GM12878 (cell line): ENCODE measurements at regions not wholly inside any gene's neighbourhood (a gene's known extent, or its start where the extent isn't known, plus 50 kb on each side); places are given as distances from the start of the nearest gene placed in this dataset.

ENCODE experiments used
- ATAC-seq: fragments of 200-7000 bp; cut with Tn5 transposase; 3 replicates; pipeline ENCODE4 v1.9.1; 2020; ENCODE audit warnings: mild to moderate bottlenecking, moderate library complexity
- BruUV-seq: library from RNA; stranded (reverse); fragments of 400-500 nt; replicated peaks from 2 replicates; lab custom pipeline; 2021; lab: Mats Ljungman, UMichigan
- CTCF ChIA-PET: fragments of 300-600 bp; sonication (Branson Sonifier 250); formaldehyde crosslinking; extraction: SDS; loops from one replicate; lab custom pipeline; 2021; ENCODE audit warnings: inconsistent platforms; lab: Yijun Ruan, JAX
- POLR2A ChIA-PET: fragments of 350-600 bp; formaldehyde crosslinking; extraction: SDS; loops from one replicate; lab custom pipeline; 2021; ENCODE audit warnings: inconsistent platforms; lab: Charles Lee
- RAD21 ChIA-PET: fragments of 300-600 bp; sonication (Branson Sonifier 250); formaldehyde crosslinking; loops from one replicate; lab custom pipeline; 2023; ENCODE audit warnings: antibody characterized with exemption; ENCODE audit not compliant: unreplicated experiment; lab: Charles Lee
- SMC1A ChIA-PET: fragments of 300-600 bp; sonication (Branson Sonifier 250); formaldehyde crosslinking; loops from one replicate; lab custom pipeline; 2023; ENCODE audit not compliant: unreplicated experiment, uncharacterized antibody; lab: Charles Lee
- DNase-seq: peaks from one replicate; pipeline ENCODE4 v3.0.0-alpha.2; 2011; ENCODE audit warnings: low read depth, low spot score
- FAIRE-seq: peaks from 3 replicates; lab custom pipeline; 2011; peaks lifted over from hg19 to GRCh38; lab: Jason Lieb, UNC
- H2AFZ ChIP-seq: 2 replicates; pipeline ENCODE4 v1.6.0; 2011; ENCODE audit warnings: low read depth, low read length, control low read depth; ENCODE audit not compliant: control insufficient read depth
- H3K27ac ChIP-seq: 2 replicates; pipeline ENCODE4 v1.5.1; 2011; ENCODE audit warnings: control low read depth; ENCODE audit not compliant: control insufficient read depth, insufficient read depth
- H3K27me3 ChIP-seq, 2 experiments: replicated peaks in 1 of 2; 2 replicates each; pipeline versions ENCODE4 v1.6.0 to v1.6.1; 2011; ENCODE audit warnings: low read length in 1 of 2; ENCODE audit not compliant: control insufficient read depth in 2 of 2, insufficient read depth in 2 of 2
- H3K36me3 ChIP-seq, 2 experiments: 2 replicates each; pipeline ENCODE4 v1.5.1; 2011; ENCODE audit warnings: low read length in 1 of 2; ENCODE audit not compliant: control insufficient read depth in 2 of 2, insufficient read depth in 2 of 2
- H3K4me1 ChIP-seq: 2 replicates; pipeline ENCODE4 v1.6.1; 2011; ENCODE audit warnings: mild to moderate bottlenecking, low read length, moderate library complexity, mixed read lengths; ENCODE audit not compliant: control insufficient read depth, insufficient read depth
- H3K4me2 ChIP-seq: 2 replicates; pipeline ENCODE4 v1.6.0; 2011; ENCODE audit warnings: control low read depth; ENCODE audit not compliant: control insufficient read depth, insufficient read depth
- H3K4me3 ChIP-seq: fragments of 200-600 bp; sonication (generic); 2 replicates; pipeline ENCODE4 v1.5.1; 2016
- H3K79me2 ChIP-seq: 2 replicates; pipeline ENCODE4 v1.6.0; 2011; ENCODE audit warnings: low read length; ENCODE audit not compliant: control insufficient read depth, insufficient read depth
- H3K9ac ChIP-seq: 2 replicates; pipeline ENCODE4 v1.8.0; 2011; ENCODE audit warnings: low read length, control low read depth, mixed read lengths; ENCODE audit not compliant: control insufficient read depth, insufficient read depth
- H3K9me3 ChIP-seq: replicated peaks from 3 replicates; pipeline ENCODE4 v1.5.1; 2011; ENCODE audit warnings: mild to moderate bottlenecking, low read length; ENCODE audit not compliant: control insufficient read depth, insufficient read depth
- H4K20me1 ChIP-seq: 2 replicates; pipeline ENCODE4 v1.6.0; 2011; ENCODE audit not compliant: control insufficient read depth, insufficient read depth
- CREB1 ChIP-seq: IDR thresholded peaks from 2 replicates; pipeline ENCODE4 v1.6.1; 2012; ENCODE audit warnings: low read depth, mild to moderate bottlenecking, inconsistent platforms
- DPF2 ChIP-seq: fragments of 450-650 bp; IDR thresholded peaks from 2 replicates; pipeline ENCODE4 v1.6.1; 2017; ENCODE audit warnings: mild to moderate bottlenecking
- NR2C2 ChIP-seq: IDR thresholded peaks from 2 replicates; pipeline ENCODE4 v1.6.1; 2011; ENCODE audit warnings: borderline replicate concordance, low read depth; ENCODE audit not compliant: control insufficient read depth, insufficient read length
- RBBP5 ChIP-seq: fragments of 200-600 bp; sonication (generic); conservative IDR thresholded peaks from 2 replicates; pipeline ENCODE4 v1.6.1; 2016
- RELA ChIP-seq: fragments of 450-650 bp; IDR thresholded peaks from 2 replicates; pipeline ENCODE4 v1.8.0; 2014; ENCODE audit warnings: borderline replicate concordance; ENCODE audit not compliant: partially characterized antibody
- RELB ChIP-seq: fragments of 450-650 bp; IDR thresholded peaks from 2 replicates; pipeline ENCODE4 v1.6.1; 2017; ENCODE audit warnings: low read depth, mild to moderate bottlenecking, moderate library complexity
- SIX5 ChIP-seq: IDR thresholded peaks from 2 replicates; pipeline ENCODE4 v1.6.1; 2011; ENCODE audit warnings: mild to moderate bottlenecking, low read depth, low read length, moderate library complexity; ENCODE audit not compliant: severe bottlenecking
- TAF1 ChIP-seq: IDR thresholded peaks from 2 replicates; pipeline ENCODE4 v1.6.1; 2011; ENCODE audit warnings: mild to moderate bottlenecking, low read depth, low read length, borderline replicate concordance
- TCF3 ChIP-seq: IDR thresholded peaks from 2 replicates; pipeline ENCODE4 v1.6.1; 2012; ENCODE audit warnings: low read depth, mild to moderate bottlenecking, low read length, borderline replicate concordance; ENCODE audit not compliant: insufficient read depth
- WGBS: methylation state at CpG from one replicate; pipeline ENCODE4 v1.1.6; 2016; ENCODE audit warnings: low lambda C conversion rate; ENCODE audit not compliant: insufficient replicate concordance, insufficient coverage; ENCODE audit errors: missing lambda C conversion rate; 5-methylcytosine and 5-hydroxymethylcytosine counted together
- in situ Hi-C: fragments of 300-500 bp; cut with MboI; formaldehyde crosslinking; loops from 9 replicates; pipeline ENCODE4 v1.14.3; 2018; ENCODE audit warnings: mixed read lengths
- intact Hi-C: fragments of 100-400 bp; cut with micrococcal nuclease; formaldehyde crosslinking; loops from one replicate; pipeline ENCODE4 v1.14.2; 2022; ENCODE audit not compliant: unreplicated experiment
- TF ChIP-seq, protein P1 (sequence below): fragments of 450-650 bp; formaldehyde crosslinking; IDR thresholded peaks from 2 replicates; pipeline ENCODE4 v1.4.0; 2020; ENCODE audit warnings: mild to moderate bottlenecking, moderate library complexity

GRCh38 chr5:4625206-4625896, 514.8 kb upstream of the ADAMTS16 start:
- SMC1A ChIA-PET = no interaction called here
- in situ Hi-C loops (no loop called here), intact Hi-C loops (no loop called here)
- CTCF ChIA-PET = interaction anchor here (0.6 kb wide), 1 partner anchor 552 kb away, joined by 3 read pairs; no protein-coding TSS in a partner anchor
- Histone ChIP-seq H3K9ac (no peak overlapping the region), H2AFZ (no peak overlapping the region), H3K4me3 (no peak overlapping the region), H4K20me1 (no peaks in the 10 kb centered on the region), H3K27ac (no peak overlapping the region), H3K4me2 (no peak overlapping the region), H3K36me3 (no peaks in the 10 kb centered on the region), H3K9me3 (no peaks in the 10 kb centered on the region), H3K27me3 (no peaks in the 10 kb centered on the region), H3K4me1 (no peaks in the 10 kb centered on the region), H3K79me2 (no peaks in the 10 kb centered on the region)
- no peak for ATAC-seq
- no peak for DNase-seq
- POLR2A ChIA-PET = no interaction called here
- no peak for FAIRE-seq
- WGBS = 5% methylated on average over 5 of the region's 5 CpGs
- RAD21 ChIA-PET = no interaction called here
- no TSS peak for BruUV-seq
- TF ChIP-seq TAF1 = no peak

DNA sequence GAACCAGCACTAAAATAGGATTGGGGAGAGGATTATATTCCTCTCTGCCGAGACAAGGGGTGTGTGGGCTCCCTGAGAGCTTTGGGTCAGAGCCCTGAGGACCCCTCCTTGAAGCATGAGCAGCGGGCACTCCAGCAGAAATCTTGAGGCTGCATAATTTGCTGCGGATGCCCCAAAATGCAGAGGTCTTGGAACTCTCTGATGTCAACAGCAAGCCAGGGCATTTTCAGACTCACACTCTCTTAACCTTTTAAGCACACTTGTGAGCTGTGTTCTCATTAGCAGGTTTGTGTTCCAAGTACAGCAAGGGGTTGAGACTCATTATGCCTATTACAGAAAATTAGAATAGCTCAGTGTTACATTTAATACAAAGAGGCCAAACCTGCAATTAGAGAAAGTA, 513.0 kb upstream of the ADAMTS16 start:
- Histone ChIP-seq H2AFZ (no peak overlapping the region), H3K27me3 (no peaks in the 10 kb centered on the region), H3K4me3 (no peak overlapping the region), H3K27ac (no peak overlapping the region), H4K20me1 (no peaks in the 10 kb centered on the region), H3K4me1 (no peaks in the 10 kb centered on the region), H3K79me2 (no peaks in the 10 kb centered on the region), H3K9me3 (no peaks in the 10 kb centered on the region; the same call in 2 of the 3 replicates), H3K9ac (no peak overlapping the region), H3K4me2 (no peak overlapping the region), H3K36me3 (no peaks in the 10 kb centered on the region)
- in situ Hi-C loops = no loop called here
- BruUV-seq = no TSS peak
- no peak for FAIRE-seq
- ChIA-PET RAD21 (no interaction called here), SMC1A (no interaction called here), CTCF (no interaction called here), POLR2A (no interaction called here)
- WGBS = 15% methylated on average over 3 of the region's 3 CpGs
- intact Hi-C loops = no loop called here
- no peak for ATAC-seq
- no peak for DNase-seq
- TF ChIP-seq NR2C2 = no peak
- no peak for TF ChIP-seq TCF3
- TF ChIP-seq DPF2 = no peak
- no peak for TF ChIP-seq RBBP5
- TF ChIP-seq RELA = no peak
- TF ChIP-seq RELB = no peak
- no peak for TF ChIP-seq SIX5
- TF ChIP-seq, protein P1, sequence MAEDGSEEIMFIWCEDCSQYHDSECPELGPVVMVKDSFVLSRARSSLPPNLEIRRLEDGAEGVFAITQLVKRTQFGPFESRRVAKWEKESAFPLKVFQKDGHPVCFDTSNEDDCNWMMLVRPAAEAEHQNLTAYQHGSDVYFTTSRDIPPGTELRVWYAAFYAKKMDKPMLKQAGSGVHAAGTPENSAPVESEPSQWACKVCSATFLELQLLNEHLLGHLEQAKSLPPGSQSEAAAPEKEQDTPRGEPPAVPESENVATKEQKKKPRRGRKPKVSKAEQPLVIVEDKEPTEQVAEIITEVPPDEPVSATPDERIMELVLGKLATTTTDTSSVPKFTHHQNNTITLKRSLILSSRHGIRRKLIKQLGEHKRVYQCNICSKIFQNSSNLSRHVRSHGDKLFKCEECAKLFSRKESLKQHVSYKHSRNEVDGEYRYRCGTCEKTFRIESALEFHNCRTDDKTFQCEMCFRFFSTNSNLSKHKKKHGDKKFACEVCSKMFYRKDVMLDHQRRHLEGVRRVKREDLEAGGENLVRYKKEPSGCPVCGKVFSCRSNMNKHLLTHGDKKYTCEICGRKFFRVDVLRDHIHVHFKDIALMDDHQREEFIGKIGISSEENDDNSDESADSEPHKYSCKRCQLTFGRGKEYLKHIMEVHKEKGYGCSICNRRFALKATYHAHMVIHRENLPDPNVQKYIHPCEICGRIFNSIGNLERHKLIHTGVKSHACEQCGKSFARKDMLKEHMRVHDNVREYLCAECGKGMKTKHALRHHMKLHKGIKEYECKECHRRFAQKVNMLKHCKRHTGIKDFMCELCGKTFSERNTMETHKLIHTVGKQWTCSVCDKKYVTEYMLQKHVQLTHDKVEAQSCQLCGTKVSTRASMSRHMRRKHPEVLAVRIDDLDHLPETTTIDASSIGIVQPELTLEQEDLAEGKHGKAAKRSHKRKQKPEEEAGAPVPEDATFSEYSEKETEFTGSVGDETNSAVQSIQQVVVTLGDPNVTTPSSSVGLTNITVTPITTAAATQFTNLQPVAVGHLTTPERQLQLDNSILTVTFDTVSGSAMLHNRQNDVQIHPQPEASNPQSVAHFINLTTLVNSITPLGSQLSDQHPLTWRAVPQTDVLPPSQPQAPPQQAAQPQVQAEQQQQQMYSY = no peak
- TF ChIP-seq CREB1 = no peak
